Stomach (tissue), 8 donors: ENCODE measurements at regions not wholly inside any gene's neighbourhood (a gene's known extent, or its start where the extent isn't known, plus 50 kb on each side); places are given as distances from the start of the nearest gene placed in this dataset.

ENCODE experiments used
- DNase-seq, 2 donors: peaks; one replicate each; pipeline versions ENCODE4 v3.0.0 to v3.0.0-alpha.2; 2013 to 2019
- H3K27ac ChIP-seq, 5 donors: fragments of 200-600 bp in 4 of 5; sonication (generic) in 4 of 5; one replicate each; pipeline ENCODE4 v1.5.1; 2013 to 2019; ENCODE audit warnings: mild to moderate bottlenecking in 1 of 5, moderate library complexity in 1 of 5
- H3K27me3 ChIP-seq, 3 donors: fragments of 200-600 bp; sonication (generic); one replicate each; pipeline ENCODE4 v1.5.1; 2017 to 2019; ENCODE audit warnings: mixed run types in 1 of 3
- H3K36me3 ChIP-seq, 4 donors: fragments of 200-600 bp; sonication (generic); 1 replicate in 3 of 4; 2 replicates in 1 of 4; pipeline ENCODE4 v1.5.1; 2016 to 2019
- H3K4me1 ChIP-seq, 4 donors: fragments of 200-600 bp; sonication (generic); one replicate each; pipeline ENCODE4 v1.5.1; 2016 to 2019
- H3K4me3 ChIP-seq, 4 donors: fragments of 200-600 bp; sonication (generic) in 3 of 4; one replicate each; pipeline ENCODE4 v1.5.1; 2016 to 2019; ENCODE audit warnings: mild to moderate bottlenecking in 1 of 4
- H3K9me3 ChIP-seq, 4 donors: fragments of 200-600 bp; sonication (generic); one replicate each; pipeline ENCODE4 v1.5.1; 2016 to 2019
- CTCF ChIP-seq, 7 experiments: fragments of 450-650 bp in 4 of 7; fragments of 200-600 bp in 3 of 7; sonication (generic) in 3 of 7; IDR thresholded peaks; one replicate each; pipeline ENCODE4 v1.5.1; 2016 to 2019; ENCODE audit warnings: antibody characterized with exemption in 7 of 7, control low read depth in 2 of 7, mild to moderate bottlenecking in 1 of 7
- EP300 ChIP-seq: sonication (generic); formaldehyde crosslinking; IDR thresholded peaks from one replicate; pipeline ENCODE4 v1.6.1; 2017; ENCODE audit warnings: antibody characterized with exemption
- POLR2A ChIP-seq, 4 donors: fragments of 450-650 bp; IDR thresholded peaks; one replicate each; pipeline ENCODE4 v1.6.1; 2016; ENCODE audit warnings: antibody characterized with exemption in 4 of 4, control low read depth in 2 of 4, mild to moderate bottlenecking in 1 of 4, moderate library complexity in 1 of 4
- POLR2AphosphoS5 ChIP-seq, 3 donors: sonication (generic); formaldehyde crosslinking; IDR thresholded peaks; one replicate each; pipeline ENCODE4 v1.6.1; 2016; ENCODE audit warnings: antibody characterized with exemption in 3 of 3
- WGBS, 5 donors: extraction: QIAGEN DNeasy Blood & Tissue Kit in 3 of 5; methylation state at CpG; one replicate each; pipeline versions ENCODE4 v1.1.5 to v1.1.7; 2013 to 2018; 5-methylcytosine and 5-hydroxymethylcytosine counted together
- intact Hi-C: fragments of 100-400 bp; cut with DNase I; formaldehyde crosslinking; loops from one replicate; pipeline ENCODE4 v1.15.1; 2023; ENCODE audit warnings: low total_unique reads
- donor health status: healthy with polysubstance abuse.
- donor health status: Bipolar disorder and iron deficiency.
- donor health status: healthy.

- Histone ChIP-seq H3K9me3 (peaks cover 0 to 21% (median 11%) of the 10 kb centered on the region in 4 donors), H3K36me3 (no peaks in the 10 kb centered on the region), H3K27me3 (no peaks in the 10 kb centered on the region), H3K4me3 (no peak overlapping the region), H3K4me1 (no peaks in the 10 kb centered on the region), H3K27ac (no peak overlapping the region)
- no peak for DNase-seq
- intact Hi-C loops: no loop called here
- 82 to 90% (median 87%) methylated on average over 10 to 19 of the region's 19 CpGs for WGBS, 5 donors
- TF ChIP-seq POLR2AphosphoS5 (IDR thresholded peaks at IDR 0.05): no peak
- TF ChIP-seq CTCF (IDR thresholded peaks at IDR 0.05): no peak
- no peak for TF ChIP-seq POLR2A (IDR thresholded peaks at IDR 0.05)
These were observed 347.2 kb upstream of the SPOCK3 start for GRCh38 chr4:167581449-167581965.

- Histone ChIP-seq H3K9me3 (peaks cover 0 to 3% (median under 1%) of the 10 kb centered on the region in 4 donors), H3K4me1 (no peaks in the 10 kb centered on the region), H3K4me3 (no peak overlapping the region), H3K27ac (no peak overlapping the region), H3K36me3 (no peaks in the 10 kb centered on the region), H3K27me3 (no peaks in the 10 kb centered on the region)
- 70 to 86% (median 83%) methylated on average over 5 of the region's 5 CpGs for WGBS, 5 donors
- no peak for DNase-seq
- intact Hi-C loops: no loop called here
- no peak for TF ChIP-seq POLR2AphosphoS5 (IDR thresholded peaks at IDR 0.05)
- TF ChIP-seq POLR2A (IDR thresholded peaks at IDR 0.05): no peak
- no peak for TF ChIP-seq EP300
- TF ChIP-seq CTCF (IDR thresholded peaks at IDR 0.05): no peak
These were observed 353.1 kb upstream of the SPOCK3 start for GRCh38 chr4:167587361-167587760.

GRCh38 chr4:167595898-167596297 lies 361.6 kb upstream of the SPOCK3 start:
- Histone ChIP-seq H3K4me3 (no peak overlapping the region), H3K9me3 (no peaks in the 10 kb centered on the region)
- intact Hi-C loops: no loop called here

GRCh38 chr4:167602157-167602556 lies 367.9 kb upstream of the SPOCK3 start:
- TF ChIP-seq POLR2A (IDR thresholded peaks at IDR 0.05) (no peak), CTCF (IDR thresholded peaks at IDR 0.05) (no peak), EP300 (no peak), POLR2AphosphoS5 (IDR thresholded peaks at IDR 0.05) (no peak)
- no peak overlapping the region for H3K27ac ChIP-seq
- no peak overlapping the region for H3K4me3 ChIP-seq
- no peaks in the 10 kb centered on the region for H3K4me1 ChIP-seq
- intact Hi-C loops: no loop called here
- H3K36me3 ChIP-seq: no peaks in the 10 kb centered on the region
- H3K9me3 ChIP-seq: no peaks in the 10 kb centered on the region
- DNase-seq: no peak
- H3K27me3 ChIP-seq: no peaks in the 10 kb centered on the region
- 74 to 85% (median 78%) methylated on average over 2 of the region's 2 CpGs for WGBS, 5 donors

More at GRCh38 chr4:167595898-167596297, 361.6 kb upstream of the SPOCK3 start:
- TF ChIP-seq POLR2AphosphoS5 (IDR thresholded peaks at IDR 0.05) (no peak), CTCF (IDR thresholded peaks at IDR 0.05) (no peak), EP300 (no peak)
- 67 to 82% (median 74%) methylated on average over 3 of the region's 3 CpGs for WGBS, 5 donors
- no peaks in the 10 kb centered on the region for H3K4me1 ChIP-seq
- H3K27me3 ChIP-seq: no peaks in the 10 kb centered on the region
- no peak for DNase-seq
- no peaks in the 10 kb centered on the region for H3K36me3 ChIP-seq
- no peak overlapping the region for H3K27ac ChIP-seq
